SIG-M5 treated with dmso at 0.1 percent for 504 hours (cell line): ENCODE measurements at regions not wholly inside any gene's neighbourhood (a gene's known extent, or its start where the extent isn't known, plus 50 kb on each side); places are given as distances from the start of the nearest gene placed in this dataset.

Source experiments
- DNase-seq: peaks from one replicate; lab custom pipeline; 2025; ENCODE audit not compliant: unreplicated experiment; lab: John Stamatoyannopoulos, UW

- no peak for DNase-seq
These were observed 107.8 kb downstream of the SIK1 start for GRCh38 chr21:43318841-43319781.

- no peak for DNase-seq
These were observed 108.6 kb downstream of the SIK1 start for GRCh38 chr21:43318368-43318767.

- DNase-seq, result peak; percentile 6
These were observed 109.0 kb downstream of the SIK1 start for GRCh38 chr21:43317959-43318358.

DNA sequence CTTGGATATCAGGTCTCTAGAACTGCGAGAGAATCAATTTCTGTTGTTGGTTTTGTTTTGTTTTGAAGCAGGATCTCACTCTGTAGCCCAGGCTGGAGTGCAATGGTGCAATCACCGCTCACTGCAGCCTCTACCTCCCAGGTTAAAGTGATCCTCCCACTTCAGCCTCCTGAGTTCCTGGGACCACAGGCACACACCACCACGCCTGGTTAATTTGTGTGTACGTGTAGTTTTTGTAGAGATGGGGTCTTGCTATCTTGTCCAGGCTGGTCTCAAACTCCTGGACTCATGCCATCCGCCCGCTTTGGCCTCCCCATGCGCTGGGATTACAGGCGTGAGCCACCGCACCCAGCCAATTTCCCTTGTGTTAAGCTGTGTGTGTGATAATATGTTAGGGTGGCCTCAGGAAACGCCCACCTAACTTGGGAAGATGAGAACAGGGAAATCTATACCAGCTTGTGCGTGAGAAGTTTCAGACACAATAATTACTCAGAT lies 109.6 kb downstream of the SIK1 start:
- DNase-seq, result no peak

GRCh38 chr21:43316156-43316845 lies 110.6 kb downstream of the SIK1 start:
- DNase-seq, result no peak

- no peak for DNase-seq
These were observed 111.4 kb downstream of the SIK1 start for GRCh38 chr21:43315244-43316137.

GRCh38 chr21:43313939-43314405 lies 113.0 kb downstream of the SIK1 start:
- no peak for DNase-seq

- no peak for DNase-seq
These were observed 113.6 kb downstream of the SIK1 start for GRCh38 chr21:43313221-43313938.

- no peak for DNase-seq
These were observed 114.2 kb downstream of the SIK1 start for GRCh38 chr21:43312751-43313169.

GRCh38 chr21:43312011-43312410 lies 114.9 kb downstream of the SIK1 start:
- no peak for DNase-seq

DNA sequence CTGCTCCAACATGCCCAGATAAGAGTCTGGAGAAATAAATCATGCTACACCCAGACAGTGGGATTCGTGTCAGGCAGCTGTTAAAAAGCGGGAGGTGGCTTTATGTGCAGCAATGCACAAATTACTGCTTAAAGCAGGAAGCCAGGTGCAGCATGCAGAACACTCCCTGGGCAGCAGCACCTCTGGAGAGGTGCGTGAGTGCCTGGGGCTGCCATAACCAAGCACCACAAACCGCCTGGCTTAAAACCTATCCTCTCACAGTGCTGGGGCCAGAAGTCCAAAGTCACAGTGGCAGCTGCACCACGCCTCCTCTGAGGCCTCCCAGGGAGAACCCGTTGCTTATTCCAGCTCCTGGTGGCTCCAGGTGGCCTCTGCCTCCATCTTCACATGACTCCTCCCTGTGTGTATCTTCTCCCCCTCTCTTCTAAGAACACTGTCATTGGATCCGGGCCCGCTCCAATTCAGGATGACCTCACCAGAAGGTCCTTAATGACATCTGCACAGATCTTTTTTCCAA lies 115.6 kb downstream of the SIK1 start:
- no peak for DNase-seq

DNA sequence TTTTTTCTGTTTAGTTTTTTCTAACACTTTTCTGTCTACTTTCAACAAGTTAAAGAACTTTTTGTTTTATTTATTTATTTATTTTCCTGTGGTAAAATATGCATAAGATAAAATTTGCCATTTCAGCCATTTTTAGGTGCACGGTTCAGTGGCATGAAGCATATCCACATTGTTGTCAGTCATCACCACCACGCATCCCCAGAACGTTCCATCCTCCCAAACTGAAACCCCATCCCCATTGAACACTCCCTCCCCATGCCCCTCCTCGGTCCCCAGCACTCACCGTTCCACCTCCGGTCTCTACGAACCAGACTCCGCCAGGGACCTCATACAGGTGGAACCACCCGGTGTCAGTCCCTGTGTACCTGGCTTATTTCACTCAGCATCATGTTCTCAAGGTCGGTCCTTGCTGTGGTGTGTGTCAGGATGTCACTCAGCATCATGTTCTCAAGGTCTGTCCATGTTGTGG lies 118.1 kb downstream of the SIK1 start:
- no peak for DNase-seq

GRCh38 chr21:43308101-43308814 lies 118.7 kb downstream of the SIK1 start:
- no peak for DNase-seq

DNA sequence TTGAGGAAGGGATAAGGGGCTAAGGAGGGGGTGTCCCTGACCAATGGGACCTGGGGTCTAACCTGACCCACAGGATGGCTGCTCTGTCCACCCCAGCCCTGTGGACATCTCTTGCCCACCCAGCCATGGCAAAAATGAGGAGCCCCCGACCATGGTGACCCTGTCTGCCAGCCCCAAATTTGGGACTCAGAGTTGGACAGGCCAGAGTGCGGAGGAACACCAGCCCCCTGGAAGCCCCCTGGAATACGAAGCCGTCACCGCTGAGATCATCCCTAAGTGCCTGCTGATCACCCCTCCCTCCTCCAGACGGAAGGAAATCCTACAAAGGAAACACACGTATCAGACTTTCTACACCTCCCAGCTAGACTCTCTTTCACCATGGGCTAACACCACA lies 119.3 kb downstream of the SIK1 start:
- no peak for DNase-seq

DNA sequence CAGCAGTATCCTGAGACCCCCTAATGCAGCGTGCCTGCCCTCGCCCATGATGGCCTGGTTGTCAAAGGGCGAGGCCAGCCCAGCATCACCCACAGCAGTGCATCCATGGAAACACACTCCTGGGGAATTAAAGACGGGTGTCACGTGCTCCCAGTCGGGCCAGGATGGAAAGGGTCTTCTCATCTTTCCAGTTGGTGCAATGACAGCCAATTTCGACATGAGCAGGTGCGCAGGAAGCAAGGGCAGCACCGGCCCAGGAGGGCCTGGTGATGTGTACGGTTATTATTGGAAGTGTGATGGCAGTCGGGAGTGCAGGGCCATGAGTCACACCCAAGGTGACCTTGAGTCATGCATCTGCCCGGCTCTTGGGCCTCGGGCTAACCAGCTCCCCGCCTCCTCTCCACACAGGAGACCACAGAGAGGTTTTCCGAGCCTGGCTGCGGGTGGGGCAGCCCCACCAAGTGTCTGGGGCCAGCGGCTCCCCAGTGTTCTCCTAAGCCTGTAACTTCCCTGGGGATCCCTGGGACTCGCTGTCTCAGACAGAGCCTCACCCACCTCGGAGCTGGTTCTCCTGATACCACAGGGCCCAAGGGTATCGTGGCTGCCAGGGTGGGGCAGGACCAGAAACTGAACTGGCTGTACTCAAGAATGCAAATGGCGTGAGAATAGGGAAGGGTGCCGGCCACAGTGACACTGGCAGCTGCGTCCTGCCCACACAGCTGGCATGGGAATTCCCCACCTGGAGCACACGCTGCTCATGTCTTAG lies 119.8 kb downstream of the SIK1 start:
- DNase-seq, result no peak

- DNase-seq, result no peak
These were observed 120.5 kb downstream of the SIK1 start for GRCh38 chr21:43306391-43306790.

DNA sequence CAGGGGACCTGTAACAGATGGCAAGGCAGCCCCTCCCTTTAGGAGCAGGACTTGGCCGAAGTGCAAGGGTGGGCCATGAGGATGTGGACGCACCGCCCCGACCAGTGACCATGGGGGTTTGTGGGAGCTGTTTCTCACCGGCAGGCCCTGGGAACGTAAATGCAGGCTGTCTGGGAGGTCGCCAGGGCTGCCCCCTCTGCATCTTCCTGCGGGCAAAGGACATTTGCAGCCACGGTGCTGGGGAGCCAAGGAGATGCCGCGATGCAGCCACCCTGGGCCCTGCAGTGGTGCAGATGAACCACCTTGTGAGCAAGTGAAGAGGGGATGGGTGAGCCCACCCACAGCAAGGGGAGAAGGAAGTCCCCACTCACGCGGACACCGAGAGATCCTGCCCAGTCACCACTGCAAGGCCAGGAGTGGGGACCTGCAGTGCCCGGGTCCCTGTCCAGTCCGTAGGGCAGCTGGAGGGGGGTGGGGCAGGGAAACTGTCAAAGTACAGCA lies 121.1 kb downstream of the SIK1 start:
- no peak for DNase-seq

- no peak for DNase-seq
These were observed 121.6 kb downstream of the SIK1 start for GRCh38 chr21:43305336-43305665.
